Osteocyte (in vitro differentiated cells): ENCODE measurements at regions not wholly inside any gene's neighbourhood (a gene's known extent, or its start where the extent isn't known, plus 50 kb on each side); places are given as distances from the start of the nearest gene placed in this dataset.

ENCODE experiments used
- DNase-seq: peaks from one replicate; pipeline ENCODE4 v3.0.0; 2021; ENCODE audit warnings: mixed read lengths; ENCODE audit not compliant: unreplicated experiment; ENCODE audit errors: extremely low spot score
- H3K27ac Mint-ChIP-seq: one replicate; pipeline ENCODE4 v1.8.0; 2021; ENCODE audit warnings: mild to moderate bottlenecking, mixed read lengths; ENCODE audit not compliant: unreplicated experiment
- H3K27me3 Mint-ChIP-seq: one replicate; pipeline ENCODE4 v1.8.0; 2021; ENCODE audit warnings: mixed read lengths; ENCODE audit not compliant: unreplicated experiment
- H3K36me3 Mint-ChIP-seq: one replicate; pipeline ENCODE4 v1.8.0; 2021; ENCODE audit warnings: mixed read lengths; ENCODE audit not compliant: unreplicated experiment
- H3K4me1 Mint-ChIP-seq: one replicate; pipeline ENCODE4 v1.8.0; 2021; ENCODE audit warnings: mixed read lengths; ENCODE audit not compliant: unreplicated experiment
- H3K4me3 Mint-ChIP-seq: one replicate; pipeline ENCODE4 v1.8.0; 2021; ENCODE audit warnings: mild to moderate bottlenecking, moderate library complexity, mixed read lengths; ENCODE audit not compliant: unreplicated experiment
- H3K9me3 Mint-ChIP-seq: one replicate; pipeline ENCODE4 v1.8.0; 2021; ENCODE audit warnings: mixed read lengths; ENCODE audit not compliant: unreplicated experiment
- TF ChIP-seq, protein P1 (sequence below): fragments of 200-600 bp; sonication (generic); IDR thresholded peaks from 2 replicates; pipeline ENCODE4 v1.5.0; 2021; ENCODE audit warnings: antibody characterized with exemption, mild to moderate bottlenecking, moderate library complexity

DNA sequence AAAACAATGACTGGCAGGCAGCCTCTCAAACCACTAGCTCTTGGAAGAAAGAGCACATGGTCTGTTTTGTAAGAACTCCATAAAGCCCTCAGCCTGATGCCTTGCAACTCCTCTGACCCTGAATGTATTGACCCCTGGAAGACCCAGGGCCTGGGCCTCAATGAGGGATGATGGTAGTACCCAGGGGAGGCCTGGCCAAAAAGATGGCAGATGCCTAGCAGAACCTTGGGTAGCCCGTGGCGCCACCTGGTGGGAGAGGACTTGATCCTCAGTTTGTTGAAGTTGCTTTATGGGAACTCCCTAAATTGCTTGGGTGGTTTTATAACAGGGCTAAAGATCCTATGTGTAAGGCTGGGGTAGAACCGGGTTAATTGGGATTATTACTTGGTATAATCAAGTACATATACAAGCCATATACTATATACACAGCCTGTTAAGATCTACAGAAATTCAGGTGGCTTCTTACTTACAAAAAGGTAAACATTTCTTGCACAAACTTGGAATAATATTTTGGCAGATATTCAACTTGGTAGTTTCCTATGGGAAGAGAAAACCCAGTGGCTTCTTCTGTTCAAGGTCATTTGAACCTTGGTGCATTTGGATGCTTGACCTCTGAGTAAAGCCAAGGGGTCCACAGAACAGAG, 95.8 kb upstream of the CACUL1 start:
- Mint-ChIP-seq H3K4me1 (no peaks in the 10 kb centered on the region), H3K36me3 (no peaks in the 10 kb centered on the region), H3K27ac (no peak overlapping the region), H3K4me3 (no peak overlapping the region), H3K9me3 (no peaks in the 10 kb centered on the region), H3K27me3 (peaks cover 12% of the 10 kb centered on the region)
- TF ChIP-seq, protein P1, sequence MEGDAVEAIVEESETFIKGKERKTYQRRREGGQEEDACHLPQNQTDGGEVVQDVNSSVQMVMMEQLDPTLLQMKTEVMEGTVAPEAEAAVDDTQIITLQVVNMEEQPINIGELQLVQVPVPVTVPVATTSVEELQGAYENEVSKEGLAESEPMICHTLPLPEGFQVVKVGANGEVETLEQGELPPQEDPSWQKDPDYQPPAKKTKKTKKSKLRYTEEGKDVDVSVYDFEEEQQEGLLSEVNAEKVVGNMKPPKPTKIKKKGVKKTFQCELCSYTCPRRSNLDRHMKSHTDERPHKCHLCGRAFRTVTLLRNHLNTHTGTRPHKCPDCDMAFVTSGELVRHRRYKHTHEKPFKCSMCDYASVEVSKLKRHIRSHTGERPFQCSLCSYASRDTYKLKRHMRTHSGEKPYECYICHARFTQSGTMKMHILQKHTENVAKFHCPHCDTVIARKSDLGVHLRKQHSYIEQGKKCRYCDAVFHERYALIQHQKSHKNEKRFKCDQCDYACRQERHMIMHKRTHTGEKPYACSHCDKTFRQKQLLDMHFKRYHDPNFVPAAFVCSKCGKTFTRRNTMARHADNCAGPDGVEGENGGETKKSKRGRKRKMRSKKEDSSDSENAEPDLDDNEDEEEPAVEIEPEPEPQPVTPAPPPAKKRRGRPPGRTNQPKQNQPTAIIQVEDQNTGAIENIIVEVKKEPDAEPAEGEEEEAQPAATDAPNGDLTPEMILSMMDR: peak; percentile 61
- DNase-seq: no peak

DNA sequence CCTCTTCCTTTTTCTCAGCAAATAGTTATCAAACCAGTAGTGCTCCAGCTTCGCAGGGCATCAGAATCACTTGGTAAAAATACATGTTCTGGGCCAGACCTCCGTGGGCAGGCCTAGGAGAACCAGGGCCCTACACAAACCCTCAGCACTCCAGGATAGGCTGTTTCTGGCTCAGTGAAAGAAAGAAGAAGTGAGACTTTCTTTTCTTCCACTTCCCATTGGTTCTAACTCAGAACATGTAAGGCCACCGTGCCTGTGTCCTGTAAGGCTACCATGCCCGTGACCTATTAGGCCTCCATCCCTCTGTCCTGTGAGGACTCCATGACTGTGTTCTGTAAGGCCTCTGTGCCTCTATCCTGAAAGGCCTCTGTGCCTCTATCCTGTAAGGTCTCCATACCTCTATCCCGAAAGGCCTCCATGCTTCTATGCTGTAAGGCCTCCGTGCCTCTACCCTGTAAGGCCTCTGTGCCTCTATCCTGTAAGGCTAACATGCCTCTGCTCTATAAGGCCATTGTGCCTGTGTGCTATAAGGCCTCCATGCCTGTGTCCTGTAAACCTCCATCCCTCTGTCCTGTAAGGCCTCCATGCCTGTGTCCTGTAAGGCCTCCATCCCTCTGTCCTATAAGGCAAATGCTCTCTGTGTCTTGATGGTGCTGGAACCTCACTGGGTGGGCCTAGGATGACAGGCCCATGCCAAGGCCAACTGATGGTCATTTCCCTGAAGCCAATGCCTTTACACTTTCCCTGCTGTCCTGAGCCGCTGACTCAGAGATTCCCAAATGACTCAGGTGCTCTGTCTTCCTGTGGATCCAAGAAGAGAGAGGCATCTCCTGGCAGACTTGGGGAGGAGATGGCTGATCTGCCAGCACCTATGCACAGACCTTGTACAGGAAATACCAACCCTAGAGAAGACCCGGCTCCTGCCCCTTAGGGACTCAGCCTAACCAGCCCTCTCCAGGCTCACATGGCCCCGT, 96.6 kb upstream of the CACUL1 start:
- Mint-ChIP-seq H3K9me3 (no peaks in the 10 kb centered on the region), H3K27me3 (peaks cover 9% of the 10 kb centered on the region), H3K36me3 (no peaks in the 10 kb centered on the region), H3K4me1 (no peaks in the 10 kb centered on the region), H3K27ac (no peak overlapping the region), H3K4me3 (no peak overlapping the region)
- TF ChIP-seq, protein P1: no peak
- no peak for DNase-seq

DNA sequence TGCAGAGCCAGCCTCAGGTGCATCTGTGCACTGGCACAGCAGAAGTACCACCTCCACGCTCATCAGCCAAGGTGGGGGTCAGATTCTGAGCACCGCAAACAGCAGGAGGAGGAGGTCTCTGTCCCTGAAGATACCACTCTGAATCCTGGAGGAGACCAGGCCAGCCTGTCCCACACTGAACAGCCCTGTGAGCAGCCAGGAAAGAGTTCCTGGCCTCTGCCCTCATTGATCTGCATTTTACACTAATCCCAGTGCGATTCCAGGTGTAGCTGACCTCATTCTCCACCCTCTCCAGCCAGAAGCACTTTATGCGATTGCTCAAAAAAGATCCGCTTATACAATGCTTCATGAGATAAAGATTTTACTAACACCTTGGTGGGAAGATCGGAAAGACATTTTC, 99.1 kb upstream of the CACUL1 start:
- Mint-ChIP-seq H3K27me3 (peaks cover 4% of the 10 kb centered on the region), H3K4me1 (no peaks in the 10 kb centered on the region), H3K9me3 (no peaks in the 10 kb centered on the region), H3K36me3 (no peaks in the 10 kb centered on the region), H3K27ac (no peak overlapping the region), H3K4me3 (no peak overlapping the region)
- no peak for DNase-seq
- TF ChIP-seq, protein P1: no peak

DNA sequence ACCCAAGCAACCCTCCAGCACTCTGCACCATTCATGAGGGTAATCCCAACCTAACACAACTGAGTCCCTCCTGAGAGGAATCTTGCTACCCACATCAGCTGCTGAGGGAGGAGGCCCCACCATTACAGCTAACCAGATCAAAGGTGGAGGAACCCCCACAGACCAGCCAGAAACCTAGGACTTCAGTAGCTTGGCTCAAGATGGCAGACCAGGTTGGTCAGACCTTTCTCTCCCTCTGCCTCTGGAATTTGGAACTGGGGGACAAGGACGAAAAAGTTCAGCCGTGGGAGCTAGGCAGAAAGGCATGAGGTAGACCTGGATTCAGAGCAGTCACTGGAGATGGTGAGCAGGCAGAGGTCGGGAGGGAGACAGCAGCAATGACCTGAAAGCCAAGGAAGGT, 101.3 kb upstream of the CACUL1 start:
- H3K36me3 Mint-ChIP-seq: no peaks in the 10 kb centered on the region
- no peaks in the 10 kb centered on the region for H3K9me3 Mint-ChIP-seq
- TF ChIP-seq, protein P1: no peak
- H3K27ac Mint-ChIP-seq: no peak overlapping the region
- no peak overlapping the region for H3K4me3 Mint-ChIP-seq
- peaks cover 4% of the 10 kb centered on the region for H3K27me3 Mint-ChIP-seq
- H3K4me1 Mint-ChIP-seq: no peaks in the 10 kb centered on the region
- no peak for DNase-seq
